ENCODE measurements at regions not wholly inside any gene's neighbourhood (a gene's known extent, or its start where the extent isn't known, plus 50 kb on each side); places are given as distances from the start of the nearest gene placed in this dataset.

DNA sequence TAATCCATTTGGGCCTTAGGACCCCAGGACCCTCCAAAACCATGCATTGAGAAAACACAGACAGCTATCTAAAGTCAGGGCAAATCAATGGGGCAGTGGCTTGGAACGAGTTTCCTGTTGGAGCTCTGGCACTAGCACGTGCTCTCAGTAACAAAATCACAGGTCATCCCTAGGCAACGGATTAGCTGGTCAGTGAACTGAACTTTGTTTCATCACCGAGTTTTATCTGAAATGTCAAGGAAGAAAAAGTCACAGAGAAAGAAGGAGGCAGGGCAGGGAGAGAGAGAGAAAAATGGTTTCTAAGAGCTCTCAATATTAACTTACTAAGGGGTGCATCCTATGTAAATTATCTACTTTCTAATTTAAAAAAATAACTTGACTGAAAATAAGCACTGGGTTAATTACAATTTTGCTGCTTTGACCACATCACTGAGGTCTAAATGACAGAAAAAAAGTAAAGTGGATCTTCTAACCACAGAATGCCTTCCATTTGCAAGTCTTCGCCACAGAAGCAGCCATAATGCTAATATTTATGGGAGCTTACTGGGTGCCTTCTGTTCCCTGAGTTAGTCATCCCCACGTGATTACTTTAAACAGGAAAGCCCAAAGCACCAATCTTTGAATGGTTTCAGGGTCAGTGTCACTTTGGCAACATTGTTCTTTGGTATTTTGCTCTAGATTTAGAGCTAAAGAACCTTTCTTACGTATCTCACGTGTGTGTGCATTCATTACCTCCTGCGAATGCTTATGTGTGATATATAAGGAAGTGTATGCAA lies 503.9 kb downstream of the RASEF start:
- DNase-seq = no peak

GRCh38 chr9:82560036-82560435 lies 502.9 kb downstream of the RASEF start:
- DNase-seq = no peak

- DNase-seq = no peak
Measured at GRCh38 chr9:82560457-82560904, 502.5 kb downstream of the RASEF start.

DNA sequence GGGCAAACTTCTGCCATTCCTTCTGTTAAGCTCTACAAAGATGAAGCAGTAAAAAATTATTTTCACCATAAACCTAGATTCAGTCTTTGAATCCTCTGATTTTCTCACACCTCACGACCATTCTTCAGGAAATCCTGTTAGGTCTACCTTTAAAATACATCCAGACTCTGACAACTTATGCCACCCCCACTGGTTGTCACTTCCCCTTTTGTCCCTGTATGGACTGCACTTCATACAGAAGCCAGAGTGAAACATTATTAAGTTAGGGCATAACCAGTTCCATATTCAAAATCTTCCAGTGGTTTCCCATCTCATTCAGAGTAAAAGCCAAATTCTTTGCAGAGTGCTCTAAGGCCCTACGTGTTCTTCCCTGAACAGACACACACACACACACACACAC lies 499.8 kb downstream of the RASEF start:
- DNase-seq = no peak

DNA sequence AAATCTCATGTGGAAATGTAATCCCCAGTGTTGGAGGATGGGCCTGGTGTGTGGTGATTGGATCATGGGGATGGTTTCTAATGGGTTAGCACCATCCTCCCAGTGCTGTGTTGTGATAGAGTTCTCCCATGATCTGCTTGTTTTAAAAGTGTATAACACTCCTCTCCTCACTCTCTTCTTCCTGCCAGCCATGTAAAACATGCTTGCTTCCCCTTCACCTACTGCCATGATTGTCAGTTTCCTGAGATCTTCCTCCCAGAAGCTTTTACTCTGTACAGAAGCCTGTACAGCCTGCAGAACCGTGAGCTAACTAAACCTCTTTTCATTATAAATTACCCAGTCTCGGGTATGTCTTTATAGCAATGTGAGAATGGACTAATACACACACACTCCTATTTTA lies 499.1 kb downstream of the RASEF start:
- DNase-seq = no peak

GRCh38 chr9:82565188-82565969 lies 497.6 kb downstream of the RASEF start:
- no peak for DNase-seq

GRCh38 chr9:82567953-82568352 lies 495.0 kb downstream of the RASEF start:
- no peak for DNase-seq

DNA sequence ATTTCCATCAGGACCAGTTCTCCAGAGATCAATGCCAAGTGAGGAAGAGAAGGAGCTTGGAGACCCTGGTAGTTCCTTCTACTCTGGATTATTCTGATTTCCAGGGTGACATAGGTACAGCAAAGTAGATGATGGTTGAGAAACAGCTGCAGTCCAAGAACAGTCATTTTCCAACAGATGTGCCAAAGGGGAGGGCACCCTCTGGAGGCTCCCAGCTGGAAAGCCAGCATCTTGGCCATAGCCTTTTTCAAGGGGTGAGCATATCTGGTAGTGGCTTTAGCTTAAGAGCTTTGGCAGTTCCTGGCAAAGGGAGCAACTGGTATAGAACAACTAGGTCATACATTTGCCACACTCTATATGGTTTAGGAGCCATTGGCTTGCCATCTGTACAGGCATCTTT lies 492.7 kb downstream of the RASEF start:
- no peak for DNase-seq

DNA sequence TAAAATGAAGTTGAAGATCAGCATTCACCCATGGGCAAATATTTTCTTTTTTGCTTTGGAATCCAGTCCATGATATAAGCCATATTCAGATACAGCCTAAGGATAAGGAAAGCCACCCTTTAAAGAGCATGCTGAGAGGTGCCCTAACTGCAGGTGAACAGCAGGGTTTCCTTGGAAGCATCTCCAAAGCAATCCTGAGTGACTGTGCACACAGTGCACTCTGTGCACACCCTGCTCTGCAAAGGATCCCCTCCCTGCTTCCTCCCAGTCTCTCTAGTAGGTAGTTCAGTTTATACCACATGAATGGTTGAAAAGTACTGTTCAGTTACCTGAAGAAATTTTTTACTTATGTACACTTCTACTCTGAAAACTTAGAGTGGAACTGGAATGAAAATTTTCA lies 491.4 kb downstream of the RASEF start:
- DNase-seq = no peak

DNA sequence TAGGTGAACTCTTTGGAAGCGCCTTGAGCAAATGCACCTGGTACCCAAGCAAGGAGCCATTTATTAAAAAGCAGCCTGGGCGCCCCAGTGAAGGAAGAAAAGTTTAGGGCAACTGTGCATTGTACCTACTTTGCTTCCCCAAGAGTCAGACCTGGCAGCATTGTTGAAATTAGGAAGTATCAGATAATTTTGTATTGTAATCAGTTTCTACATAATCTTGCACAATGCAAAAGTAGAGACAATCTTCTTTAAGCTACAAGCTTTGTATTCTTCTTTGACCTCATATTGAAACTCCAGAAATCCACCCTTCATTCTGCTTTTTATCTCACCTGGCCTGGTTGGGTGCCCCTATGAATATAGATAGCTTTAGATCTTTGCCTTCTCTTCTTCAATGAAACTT lies 490.8 kb downstream of the RASEF start:
- no peak for DNase-seq

- no peak for DNase-seq
Measured at GRCh38 chr9:82574911-82575310, 488.0 kb downstream of the RASEF start.

DNA sequence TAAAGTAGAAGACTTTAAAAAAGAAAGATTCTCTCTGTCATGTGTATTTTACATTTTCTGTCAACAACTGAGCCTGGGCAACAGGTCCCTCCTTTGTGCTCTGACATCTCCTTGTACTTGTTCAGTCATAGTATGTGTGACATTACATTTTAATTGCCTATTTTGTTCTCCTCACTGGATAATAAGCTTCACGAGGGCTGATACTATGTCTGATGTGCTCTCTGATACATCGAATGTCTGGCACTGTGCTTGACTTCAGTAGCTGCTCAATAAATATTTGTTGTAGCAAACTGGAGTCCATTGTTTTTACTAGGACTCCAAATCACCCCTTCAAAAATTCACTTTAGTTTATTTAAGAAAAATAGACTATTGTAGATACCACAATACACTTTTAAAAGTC lies 482.0 kb downstream of the RASEF start:
- no peak for DNase-seq

- no peak for DNase-seq
Measured at GRCh38 chr9:82581516-82581915, 481.4 kb downstream of the RASEF start.

- no peak for DNase-seq
Measured at GRCh38 chr9:82581935-82582334, 481.0 kb downstream of the RASEF start.

DNA sequence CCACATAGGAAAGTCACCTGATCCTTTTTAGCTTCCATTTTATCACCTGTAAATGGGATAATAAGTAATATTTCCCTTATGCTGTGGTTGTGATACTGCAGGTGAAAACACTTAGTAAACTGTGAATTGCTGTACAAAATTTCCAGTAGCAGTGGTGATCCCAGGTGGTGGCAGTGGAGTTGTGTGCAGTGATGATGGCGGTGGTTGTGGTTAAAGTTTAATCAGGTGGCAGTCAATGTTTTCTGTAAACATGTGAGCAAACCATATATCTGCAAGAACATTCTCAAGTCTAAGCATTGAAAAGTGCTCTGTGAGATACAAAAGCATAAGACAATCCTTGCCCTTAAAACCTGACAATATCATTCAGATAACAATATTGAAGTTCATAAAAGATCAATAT lies 480.2 kb downstream of the RASEF start:
- DNase-seq = no peak

DNA sequence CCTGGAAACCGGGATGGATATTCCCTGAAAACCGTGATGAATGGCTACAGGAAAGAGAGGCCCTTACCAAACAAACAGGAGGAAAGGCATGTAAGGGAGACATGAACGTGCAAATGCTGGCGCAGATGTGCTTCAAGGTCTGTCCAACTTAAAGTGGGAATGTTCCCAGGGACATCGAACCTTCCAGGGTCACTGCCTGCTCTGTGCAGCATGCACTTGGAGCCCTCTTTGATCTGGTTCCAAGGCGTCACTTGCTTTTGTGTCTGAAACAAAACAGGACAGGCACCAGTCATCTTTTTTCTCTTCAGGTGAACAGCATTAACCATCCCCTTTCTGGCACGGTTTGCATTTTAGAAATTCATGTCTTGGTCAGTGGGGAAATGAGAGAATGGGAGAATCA lies 479.4 kb downstream of the RASEF start:
- no peak for DNase-seq

GRCh38 chr9:82584349-82584863 lies 478.5 kb downstream of the RASEF start:
- no peak for DNase-seq

- no peak for DNase-seq
Measured at GRCh38 chr9:82586918-82587356, 476.0 kb downstream of the RASEF start.

GRCh38 chr9:82588301-82589180 lies 474.4 kb downstream of the RASEF start:
- DNase-seq = no peak

- DNase-seq = no peak
Measured at GRCh38 chr9:82590845-82591244, 472.1 kb downstream of the RASEF start.

GRCh38 chr9:82593501-82593900 lies 469.4 kb downstream of the RASEF start:
- DNase-seq = no peak

GRCh38 chr9:82597241-82598203 lies 465.4 kb downstream of the RASEF start:
- DNase-seq = no peak

Data from T-helper 1 cell (primary cell).